Left colon (tissue), 2 donors: ENCODE measurements at regions not wholly inside any gene's neighbourhood (a gene's known extent, or its start where the extent isn't known, plus 50 kb on each side); places are given as distances from the start of the nearest gene placed in this dataset.
"Not testable (repeated sequence)": the region's sequence is repeated elsewhere in the genome, so short reads cannot be mapped to it uniquely, and the experiment has no call there.

ENCODE experiments used
- ATAC-seq: fragments of 200-7000 bp; cut with Tn5 transposase; one replicate; pipeline ENCODE4 v1.9.1; 2020; ENCODE audit warnings: mild to moderate bottlenecking, moderate library complexity
- DNase-seq, 2 donors: peaks; one replicate each; pipeline ENCODE4 v3.0.0-alpha.2; 2020
- intact Hi-C, 2 donors: fragments of 100-400 bp; cut with DNase I in 1 of 2; cut with micrococcal nuclease in 1 of 2; formaldehyde crosslinking; loops; one replicate each; pipeline versions ENCODE4 v1.11.2 to v1.14.0; 2022; cut with DNase I, micrococcal nuclease
- donor health status: DM: no; HTN: no; CAD: no.
- donor health status: DM: yes; HTN: yes; CAD: no.

DNA sequence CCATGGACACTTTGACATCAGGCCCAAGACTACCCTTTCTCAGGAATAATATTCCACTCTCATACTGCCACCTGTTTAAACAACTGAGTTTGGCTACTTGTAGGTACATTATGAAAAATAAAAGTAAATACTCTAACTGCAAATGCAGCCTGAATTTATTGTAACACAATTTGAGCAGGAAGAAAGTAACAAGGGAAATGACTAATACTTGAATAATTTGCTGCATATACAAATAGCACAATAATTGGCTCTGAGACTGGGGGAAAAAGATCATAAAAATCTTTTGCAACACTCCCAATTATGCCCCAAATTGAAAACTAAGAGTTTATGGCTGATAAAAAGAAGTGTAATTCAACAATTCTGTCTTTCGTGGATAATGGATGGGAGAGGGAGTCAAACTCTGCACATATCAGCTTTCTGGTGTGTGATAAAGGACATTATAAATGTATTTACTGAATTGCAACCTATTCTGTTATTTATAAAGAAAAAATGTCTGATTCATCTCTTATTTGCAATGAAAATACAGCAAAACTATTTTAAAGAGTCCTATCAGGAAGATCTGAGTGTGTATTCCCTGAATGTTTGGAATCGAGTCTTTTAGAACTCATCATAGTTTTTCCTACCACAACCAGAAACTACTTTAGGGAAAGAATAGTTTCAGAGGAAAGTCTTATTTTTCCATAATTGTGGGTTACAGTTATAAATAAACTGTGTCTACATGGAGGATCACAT lies 359.0 kb downstream of the JRKL start:
- intact Hi-C loops: no loop called here
- DNase-seq (no peak), ATAC-seq (no peak)

DNA sequence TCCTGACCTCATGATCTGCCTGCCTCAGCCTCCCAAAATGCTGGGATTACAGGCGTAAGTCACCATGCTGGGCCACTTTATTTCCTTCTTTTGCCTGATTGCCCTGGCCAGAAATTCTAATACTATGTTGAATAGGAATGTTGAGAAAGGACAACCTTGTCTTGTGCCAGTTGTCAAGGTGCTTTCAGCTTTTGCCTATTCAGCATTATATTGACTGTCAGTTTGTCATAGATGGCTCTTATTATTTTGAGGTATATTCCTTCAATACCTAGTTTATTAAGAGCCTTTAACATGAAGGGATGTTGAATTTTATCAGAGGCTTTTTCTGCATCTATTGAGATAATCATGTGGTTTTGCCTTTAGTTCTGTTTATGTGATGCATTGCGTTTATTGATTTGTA lies 362.0 kb downstream of the JRKL start:
- ATAC-seq, intact Hi-C loops, DNase-seq: not testable (repeated sequence)

DNA sequence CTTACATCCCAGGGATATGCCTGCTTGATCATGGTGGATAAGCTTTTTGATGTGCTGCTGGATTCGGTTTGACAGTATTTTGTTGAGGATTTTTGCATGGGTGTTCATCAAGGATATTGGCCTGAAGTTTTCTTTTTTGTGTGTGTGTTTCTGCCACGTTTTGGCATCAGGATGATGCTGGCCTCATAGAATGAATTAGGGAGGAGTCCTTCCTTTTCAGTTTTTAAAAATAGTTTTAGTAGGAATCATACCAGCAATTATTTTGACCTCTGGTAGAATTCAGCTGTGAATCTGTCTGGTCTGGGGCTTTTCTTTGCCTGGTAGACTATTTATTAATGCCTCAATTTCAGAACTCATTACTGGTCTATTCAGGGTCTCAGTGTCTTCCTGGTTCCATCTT lies 362.4 kb downstream of the JRKL start:
- intact Hi-C loops: no loop called here
- DNase-seq (no peak), ATAC-seq (no peak)

- intact Hi-C loops: no loop called here
- DNase-seq (no peak), ATAC-seq (no peak)
Measured at GRCh38 chr11:96753997-96754396, 364.2 kb downstream of the JRKL start.

- intact Hi-C loops: no loop called here
- no peak for DNase-seq
- no peak for ATAC-seq
Measured at GRCh38 chr11:96755209-96755608, 365.4 kb downstream of the JRKL start.

DNA sequence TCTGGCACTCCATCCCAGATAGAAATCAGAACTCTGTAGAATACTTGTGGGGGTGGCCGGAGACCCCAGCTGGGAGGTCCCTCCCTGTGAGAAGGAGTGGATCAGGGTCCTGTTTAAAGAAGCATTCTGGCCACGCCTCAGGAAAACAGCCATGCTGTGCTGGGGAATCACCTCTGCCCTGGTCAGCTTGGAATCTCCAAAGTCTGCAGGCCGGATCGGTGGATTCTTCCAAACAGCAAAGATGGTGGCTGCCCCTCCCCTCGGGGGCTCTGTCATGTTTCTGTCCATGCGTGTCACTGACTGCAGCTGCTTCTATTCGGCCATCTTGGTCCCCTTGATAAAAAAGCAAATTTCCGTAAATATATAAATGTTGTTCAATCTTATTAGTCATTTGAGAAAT lies 365.9 kb downstream of the JRKL start:
- DNase-seq: no peak
- ATAC-seq: no peak
- intact Hi-C loops: no loop called here

DNA sequence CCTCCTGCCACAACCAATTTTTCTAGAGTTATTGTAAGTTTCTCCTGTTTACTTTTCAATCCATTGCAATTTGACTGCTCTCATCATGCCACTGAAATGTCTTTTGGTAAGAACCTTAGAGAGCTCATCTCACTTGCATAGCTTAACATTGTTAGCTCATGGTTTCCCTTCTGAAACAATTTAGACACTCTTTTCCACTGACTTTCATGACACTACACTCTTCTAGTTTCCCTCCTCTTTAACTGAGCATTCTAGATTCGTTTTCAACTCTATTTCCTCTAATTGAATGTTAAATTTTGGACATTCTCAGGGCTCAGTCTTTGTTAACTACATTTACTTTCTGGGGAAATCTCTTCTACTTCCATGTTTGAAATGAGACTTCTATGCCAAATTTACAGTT lies 369.1 kb downstream of the JRKL start:
- DNase-seq (no peak), ATAC-seq (no peak)
- intact Hi-C loops: no loop called here

GRCh38 chr11:96760306-96760705 lies 370.5 kb downstream of the JRKL start:
- ATAC-seq: no peak
- intact Hi-C loops: no loop called here
- no peak for DNase-seq

DNA sequence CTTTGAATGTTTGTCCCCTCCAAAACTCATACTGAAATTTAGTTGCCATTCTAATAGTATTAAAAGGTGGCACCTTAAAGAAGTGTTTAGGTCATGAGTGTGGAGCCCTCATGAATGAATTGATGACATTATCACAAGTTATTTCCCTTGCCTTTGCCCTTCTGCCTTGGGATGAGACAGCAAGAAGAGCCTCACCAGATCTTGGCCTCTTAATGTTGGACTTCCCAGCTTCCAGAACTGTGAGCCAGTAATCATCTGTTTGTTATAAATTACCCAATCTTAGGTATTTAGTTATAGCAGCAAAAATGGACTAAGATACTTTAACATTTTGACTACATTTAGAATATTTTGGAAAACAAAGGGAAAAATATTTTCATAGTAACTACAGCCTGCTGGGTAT lies 371.0 kb downstream of the JRKL start:
- no peak for ATAC-seq
- no peak for DNase-seq
- intact Hi-C loops: no loop called here

GRCh38 chr11:96761451-96761850 lies 371.6 kb downstream of the JRKL start:
- DNase-seq (no peak), ATAC-seq (no peak)
- intact Hi-C loops: no loop called here

- intact Hi-C loops: no loop called here
- no peak for ATAC-seq
- DNase-seq: no peak
Measured at GRCh38 chr11:96763244-96763643, 373.4 kb downstream of the JRKL start.

DNA sequence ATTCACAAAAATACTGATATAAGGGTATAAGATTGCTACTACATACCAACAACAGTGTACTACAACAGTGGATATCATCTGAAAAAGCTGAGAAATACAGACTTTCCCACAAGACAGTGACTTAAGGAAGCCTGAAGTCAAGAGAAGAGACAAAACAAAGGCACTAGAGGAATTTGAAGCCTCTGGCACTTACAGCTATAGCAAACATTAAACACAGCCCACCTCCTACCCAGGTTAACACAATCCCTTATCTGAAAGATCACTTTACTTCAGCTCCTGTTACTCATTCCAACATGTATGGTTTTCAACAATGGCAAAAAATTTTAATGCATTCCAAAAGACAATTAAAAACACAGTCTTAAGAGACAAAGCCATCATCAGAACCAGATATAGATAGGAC lies 388.5 kb downstream of the JRKL start:
- DNase-seq (no peak), ATAC-seq (no peak)
- intact Hi-C loops: no loop called here

DNA sequence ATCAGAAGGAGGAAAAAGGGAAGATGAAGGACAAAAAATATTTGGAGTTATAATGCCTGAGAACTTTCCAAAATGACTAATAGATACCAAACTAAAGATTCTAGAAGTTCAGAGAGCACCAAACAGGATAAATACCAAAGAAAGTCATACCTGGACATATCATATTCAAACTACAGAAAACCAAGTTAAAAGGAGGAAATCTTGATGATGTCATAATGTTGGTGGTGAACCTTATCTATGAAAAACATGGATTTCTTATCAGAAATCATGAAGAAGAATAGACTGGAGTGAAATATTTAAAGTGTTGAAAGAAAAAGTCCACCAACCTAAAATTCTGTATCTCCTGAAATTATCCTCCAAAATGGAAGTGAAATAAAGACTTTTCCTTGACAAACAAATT lies 389.2 kb downstream of the JRKL start:
- intact Hi-C loops: no loop called here
- DNase-seq (no peak), ATAC-seq (no peak)

DNA sequence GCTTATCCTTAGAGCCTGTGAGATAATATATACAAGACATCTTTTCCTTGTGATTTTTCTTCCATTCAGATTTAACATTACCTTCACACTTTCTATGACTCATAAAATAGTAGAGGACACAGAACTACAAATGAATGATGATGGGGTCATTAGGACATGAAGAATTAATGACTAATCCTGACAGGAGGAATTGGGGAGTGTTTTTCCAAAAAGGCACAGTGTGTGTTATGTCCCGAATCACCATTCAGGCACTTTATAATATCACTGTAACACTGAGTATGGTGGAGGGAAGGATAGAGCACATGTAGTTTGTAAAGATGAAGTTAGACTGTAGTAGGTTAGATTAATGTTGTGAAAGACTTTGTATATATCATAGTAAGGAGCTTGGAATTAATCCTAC lies 391.3 kb downstream of the JRKL start:
- intact Hi-C loops: no loop called here
- ATAC-seq: no peak
- DNase-seq: no peak

DNA sequence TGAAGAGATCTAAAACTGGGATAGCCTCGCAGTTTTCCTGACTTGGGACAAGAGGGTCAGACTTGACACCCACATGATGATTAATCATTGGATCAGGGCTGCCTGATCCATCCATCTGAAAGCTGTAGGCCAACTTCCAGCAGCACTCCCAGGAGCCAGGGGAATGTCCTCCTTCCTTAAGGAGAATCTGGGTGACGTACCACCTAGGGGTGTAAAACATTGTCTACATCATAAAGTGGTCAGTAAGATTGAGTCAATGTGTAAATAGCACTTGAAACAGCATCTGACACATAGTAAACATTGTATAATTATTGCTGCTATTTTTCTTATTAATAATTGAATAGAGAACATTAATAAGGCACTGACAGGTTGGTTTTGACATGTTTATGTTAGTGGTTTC lies 392.8 kb downstream of the JRKL start:
- no peak for DNase-seq
- intact Hi-C loops: no loop called here
- ATAC-seq: no peak

DNA sequence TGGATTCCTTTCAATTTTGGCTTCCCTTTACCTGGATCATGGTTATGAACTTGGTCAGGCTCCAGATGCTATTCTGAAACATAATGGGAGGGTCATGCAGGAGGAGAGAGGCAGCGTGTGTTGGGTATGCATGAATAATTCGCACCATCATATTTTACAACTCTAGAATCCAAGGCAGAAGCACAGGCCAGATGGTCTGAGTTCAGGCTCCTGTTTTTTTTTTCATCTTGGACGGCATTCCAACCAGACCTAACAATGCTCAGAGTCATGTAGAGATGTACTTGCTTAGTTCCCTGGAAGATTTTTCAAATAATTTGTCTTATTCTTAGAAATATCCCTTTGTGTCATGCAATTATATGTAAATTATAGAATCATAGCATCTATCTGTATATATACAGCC lies 393.5 kb downstream of the JRKL start:
- ATAC-seq (no peak), DNase-seq (no peak)

GRCh38 chr11:96785073-96785472 lies 395.3 kb downstream of the JRKL start:
- DNase-seq (no peak), ATAC-seq (no peak)
- intact Hi-C loops: no loop called here

More for the DNA sequence above, 393.5 kb downstream of the JRKL start:
- intact Hi-C loops: no loop called here

- ATAC-seq: no peak
Measured at GRCh38 chr11:96794152-96794551, 404.3 kb downstream of the JRKL start.

GRCh38 chr11:96798445-96798844 lies 408.6 kb downstream of the JRKL start:
- intact Hi-C loops: no loop called here
- DNase-seq: no peak
- no peak for ATAC-seq

More at GRCh38 chr11:96794152-96794551, 404.3 kb downstream of the JRKL start:
- intact Hi-C loops: no loop called here
- DNase-seq: no peak

- ATAC-seq (no peak), DNase-seq (no peak)
- intact Hi-C loops: no loop called here
Measured at GRCh38 chr11:96815236-96815635, 425.4 kb downstream of the JRKL start.
